Gastrocnemius medialis (tissue), 4 donors: ENCODE measurements at regions not wholly inside any gene's neighbourhood (a gene's known extent, or its start where the extent isn't known, plus 50 kb on each side); places are given as distances from the start of the nearest gene placed in this dataset.

Experiments
- POLR2A ChIP-seq, 2 donors: fragments of 450-650 bp; IDR thresholded peaks; one replicate each; pipeline ENCODE4 v1.6.1; 2017; ENCODE audit warnings: antibody characterized with exemption in 2 of 2, mild to moderate bottlenecking in 2 of 2, moderate library complexity in 2 of 2
- TF ChIP-seq, protein P1 (sequence below), 5 experiments: fragments of 450-650 bp in 3 of 5; fragments of 200-600 bp in 2 of 5; sonication (generic) in 2 of 5; IDR thresholded peaks in 4 of 5; conservative IDR thresholded peaks in 1 of 5; 1 replicate in 4 of 5; 2 replicates in 1 of 5; pipeline ENCODE4 v1.5.1; 2016 to 2019; ENCODE audit warnings: antibody characterized with exemption in 5 of 5, mild to moderate bottlenecking in 3 of 5, moderate library complexity in 3 of 5

- TF ChIP-seq, protein P1, sequence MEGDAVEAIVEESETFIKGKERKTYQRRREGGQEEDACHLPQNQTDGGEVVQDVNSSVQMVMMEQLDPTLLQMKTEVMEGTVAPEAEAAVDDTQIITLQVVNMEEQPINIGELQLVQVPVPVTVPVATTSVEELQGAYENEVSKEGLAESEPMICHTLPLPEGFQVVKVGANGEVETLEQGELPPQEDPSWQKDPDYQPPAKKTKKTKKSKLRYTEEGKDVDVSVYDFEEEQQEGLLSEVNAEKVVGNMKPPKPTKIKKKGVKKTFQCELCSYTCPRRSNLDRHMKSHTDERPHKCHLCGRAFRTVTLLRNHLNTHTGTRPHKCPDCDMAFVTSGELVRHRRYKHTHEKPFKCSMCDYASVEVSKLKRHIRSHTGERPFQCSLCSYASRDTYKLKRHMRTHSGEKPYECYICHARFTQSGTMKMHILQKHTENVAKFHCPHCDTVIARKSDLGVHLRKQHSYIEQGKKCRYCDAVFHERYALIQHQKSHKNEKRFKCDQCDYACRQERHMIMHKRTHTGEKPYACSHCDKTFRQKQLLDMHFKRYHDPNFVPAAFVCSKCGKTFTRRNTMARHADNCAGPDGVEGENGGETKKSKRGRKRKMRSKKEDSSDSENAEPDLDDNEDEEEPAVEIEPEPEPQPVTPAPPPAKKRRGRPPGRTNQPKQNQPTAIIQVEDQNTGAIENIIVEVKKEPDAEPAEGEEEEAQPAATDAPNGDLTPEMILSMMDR (IDR thresholded peaks at IDR 0.05 in 4 of 5, conservative IDR thresholded peaks at IDR 0.05 in 1 of 5): no peak
- no peak for TF ChIP-seq POLR2A (IDR thresholded peaks at IDR 0.05)
Measured at GRCh38 chr14:98966475-98967162, 305.4 kb downstream of the BCL11B start.
